ENCODE measurements at regions not wholly inside any gene's neighbourhood (a gene's known extent, or its start where the extent isn't known, plus 50 kb on each side); places are given as distances from the start of the nearest gene placed in this dataset.
A peak's percentile ranks its signal among the peaks of the same experiment; 100 is the strongest.
"Not testable (repeated sequence)": the region's sequence is repeated elsewhere in the genome, so short reads cannot be mapped to it uniquely, and the experiment has no call there.

- H3K4me1 ChIP-seq = no peaks in the 10 kb centered on the region
- H3K4me3 ChIP-seq = no peak overlapping the region
- H3K36me3 ChIP-seq = no peaks in the 10 kb centered on the region
- no peaks in the 10 kb centered on the region for H3K9me3 ChIP-seq
- H4K20me1 ChIP-seq = no peaks in the 10 kb centered on the region
- H3K9ac ChIP-seq = no peak overlapping the region
- H3K27ac ChIP-seq = no peak overlapping the region
- TF ChIP-seq Cebpa-rat (IDR thresholded peaks at IDR 0.05) = no peak
- H3K27me3 ChIP-seq = no peaks in the 10 kb centered on the region
- H3K4me2 ChIP-seq = no peak overlapping the region
Observed at GRCh38 chr5:104573949-104574709, 1011.5 kb upstream of the NUDT12 start.

- H3K4me2 ChIP-seq = no peak overlapping the region
- no peak overlapping the region for H3K4me3 ChIP-seq
- H3K9me3 ChIP-seq = no peaks in the 10 kb centered on the region
- H4K20me1 ChIP-seq = no peaks in the 10 kb centered on the region
- H3K36me3 ChIP-seq = no peaks in the 10 kb centered on the region
- H3K4me1 ChIP-seq = no peaks in the 10 kb centered on the region
- H3K27ac ChIP-seq = no peak overlapping the region
- no peaks in the 10 kb centered on the region for H3K27me3 ChIP-seq
- TF ChIP-seq Cebpa-rat (IDR thresholded peaks at IDR 0.05) = no peak
- no peak overlapping the region for H3K9ac ChIP-seq
Observed at GRCh38 chr5:104569621-104570020, 1007.0 kb upstream of the NUDT12 start.

- TF ChIP-seq Cebpa-rat (IDR thresholded peaks at IDR 0.05) = no peak
- no peak overlapping the region for H3K4me3 ChIP-seq
- no peak overlapping the region for H3K27ac ChIP-seq
- H3K4me1 ChIP-seq = no peaks in the 10 kb centered on the region
- H4K20me1 ChIP-seq = no peaks in the 10 kb centered on the region
- no peak overlapping the region for H3K4me2 ChIP-seq
- no peaks in the 10 kb centered on the region for H3K36me3 ChIP-seq
- H3K27me3 ChIP-seq = no peaks in the 10 kb centered on the region
- no peak overlapping the region for H3K9ac ChIP-seq
- H3K9me3 ChIP-seq = no peaks in the 10 kb centered on the region
Observed at GRCh38 chr5:104564530-104564929, 1001.9 kb upstream of the NUDT12 start.

- no peak overlapping the region for H3K4me3 ChIP-seq
- H3K27me3 ChIP-seq = no peaks in the 10 kb centered on the region
- no peak overlapping the region for H3K9ac ChIP-seq
- no peak for TF ChIP-seq Cebpa-rat (IDR thresholded peaks at IDR 0.05)
- no peaks in the 10 kb centered on the region for H3K36me3 ChIP-seq
- H3K4me1 ChIP-seq = no peaks in the 10 kb centered on the region
- H3K4me2 ChIP-seq = no peak overlapping the region
- no peak overlapping the region for H3K27ac ChIP-seq
- H4K20me1 ChIP-seq = no peaks in the 10 kb centered on the region
- peaks cover 9% of the 10 kb centered on the region; the same call in 1 of the 2 replicates for H3K9me3 ChIP-seq
Observed at GRCh38 chr5:104556957-104557356, 994.4 kb upstream of the NUDT12 start.

GRCh38 chr5:104551628-104552027 is 989.0 kb upstream of the NUDT12 start:
- Histone ChIP-seq H3K9me3 (peaks cover 2% of the 10 kb centered on the region; the same call in 1 of the 2 replicates), H3K27ac (no peak overlapping the region), H3K4me2 (no peak overlapping the region), H3K4me3 (no peak overlapping the region), H3K4me1 (no peaks in the 10 kb centered on the region), H3K36me3 (no peaks in the 10 kb centered on the region), H3K27me3 (no peaks in the 10 kb centered on the region), H4K20me1 (no peaks in the 10 kb centered on the region), H3K9ac (no peak overlapping the region)
- no peak for TF ChIP-seq Cebpa-rat (IDR thresholded peaks at IDR 0.05)

- not testable (repeated sequence) for H3K4me1 ChIP-seq, H3K27me3 ChIP-seq, H3K9me3 ChIP-seq, H3K9ac ChIP-seq, H3K4me3 ChIP-seq, H3K4me2 ChIP-seq, H3K36me3 ChIP-seq, H3K27ac ChIP-seq, H4K20me1 ChIP-seq
Observed at GRCh38 chr5:104546871-104547270, 984.3 kb upstream of the NUDT12 start.

- Histone ChIP-seq H3K9ac (no peak overlapping the region), H3K9me3 (no peaks in the 10 kb centered on the region), H3K27me3 (no peaks in the 10 kb centered on the region), H3K36me3 (no peaks in the 10 kb centered on the region), H3K27ac (no peak overlapping the region), H3K4me2 (no peak overlapping the region), H3K4me1 (peaks cover 6% of the 10 kb centered on the region; the same call in 1 of the 2 replicates), H3K4me3 (no peak overlapping the region), H4K20me1 (no peaks in the 10 kb centered on the region)
- no peak for TF ChIP-seq Cebpa-rat (IDR thresholded peaks at IDR 0.05)
Observed at GRCh38 chr5:104541141-104541785, 978.7 kb upstream of the NUDT12 start.

GRCh38 chr5:104540448-104540847 is 977.9 kb upstream of the NUDT12 start:
- no peak overlapping the region for H3K4me2 ChIP-seq

GRCh38 chr5:104539618-104540350 is 977.2 kb upstream of the NUDT12 start:
- H3K4me2 ChIP-seq = peak overlapping the region; percentile 23; the same call in 1 of the 2 replicates
- peaks cover 6% of the 10 kb centered on the region; the same call in 1 of the 2 replicates for H3K4me1 ChIP-seq
- H3K4me3 ChIP-seq = no peak overlapping the region
- H3K9me3 ChIP-seq = no peaks in the 10 kb centered on the region
- H3K9ac ChIP-seq = no peak overlapping the region
- TF ChIP-seq Cebpa-rat (IDR thresholded peaks at IDR 0.05) = no peak
- H4K20me1 ChIP-seq = no peaks in the 10 kb centered on the region
- no peak overlapping the region for H3K27ac ChIP-seq
- no peaks in the 10 kb centered on the region for H3K36me3 ChIP-seq
- no peaks in the 10 kb centered on the region for H3K27me3 ChIP-seq

More at GRCh38 chr5:104540448-104540847, 977.9 kb upstream of the NUDT12 start:
- no peaks in the 10 kb centered on the region for H4K20me1 ChIP-seq
- H3K4me3 ChIP-seq = no peak overlapping the region
- peaks cover 6% of the 10 kb centered on the region; the same call in 1 of the 2 replicates for H3K4me1 ChIP-seq
- H3K9ac ChIP-seq = no peak overlapping the region
- no peaks in the 10 kb centered on the region for H3K9me3 ChIP-seq
- H3K27me3 ChIP-seq = no peaks in the 10 kb centered on the region
- no peaks in the 10 kb centered on the region for H3K36me3 ChIP-seq
- TF ChIP-seq Cebpa-rat (IDR thresholded peaks at IDR 0.05) = no peak
- H3K27ac ChIP-seq = no peak overlapping the region

GRCh38 chr5:104538734-104539133 is 976.1 kb upstream of the NUDT12 start:
- H3K9me3 ChIP-seq = no peaks in the 10 kb centered on the region
- no peak for TF ChIP-seq Cebpa-rat (IDR thresholded peaks at IDR 0.05)
- H4K20me1 ChIP-seq = no peaks in the 10 kb centered on the region
- H3K27me3 ChIP-seq = no peaks in the 10 kb centered on the region
- no peaks in the 10 kb centered on the region for H3K36me3 ChIP-seq
- H3K4me1 ChIP-seq = peaks cover 6% of the 10 kb centered on the region; the same call in 1 of the 2 replicates
- no peak overlapping the region for H3K27ac ChIP-seq
- H3K4me2 ChIP-seq = no peak overlapping the region
- no peak overlapping the region for H3K9ac ChIP-seq
- H3K4me3 ChIP-seq = no peak overlapping the region
